ENCODE measurements at regions not wholly inside any gene's neighbourhood (a gene's known extent, or its start where the extent isn't known, plus 50 kb on each side); places are given as distances from the start of the nearest gene placed in this dataset.

DNA sequence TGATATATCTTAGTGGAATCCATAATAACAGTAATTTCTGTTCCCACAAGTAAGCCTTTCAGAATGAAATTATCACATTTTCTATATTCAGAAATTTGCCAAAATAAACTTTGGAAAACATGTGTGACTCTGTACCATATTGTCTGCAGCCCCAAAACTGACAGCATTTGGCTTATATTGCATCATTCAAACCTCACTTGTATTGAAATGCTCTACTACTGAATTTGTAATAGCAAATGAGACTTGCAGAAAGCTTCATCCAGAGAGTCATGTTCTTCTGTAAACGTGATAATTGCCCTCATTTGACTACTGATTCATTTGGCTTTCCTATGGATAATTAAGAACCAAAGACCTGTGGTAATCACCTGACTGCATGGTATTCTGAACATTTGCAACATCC, 1249.5 kb upstream of the CDH18 start:
- intact Hi-C loops (cut with DNase I): no loop called here
- H3K27me3 ChIP-seq: no peaks in the 10 kb centered on the region
- no peaks in the 10 kb centered on the region for H3K9me3 ChIP-seq
- TF ChIP-seq POLR2A (IDR thresholded peaks at IDR 0.05): no peak
- TF ChIP-seq, protein P1, sequence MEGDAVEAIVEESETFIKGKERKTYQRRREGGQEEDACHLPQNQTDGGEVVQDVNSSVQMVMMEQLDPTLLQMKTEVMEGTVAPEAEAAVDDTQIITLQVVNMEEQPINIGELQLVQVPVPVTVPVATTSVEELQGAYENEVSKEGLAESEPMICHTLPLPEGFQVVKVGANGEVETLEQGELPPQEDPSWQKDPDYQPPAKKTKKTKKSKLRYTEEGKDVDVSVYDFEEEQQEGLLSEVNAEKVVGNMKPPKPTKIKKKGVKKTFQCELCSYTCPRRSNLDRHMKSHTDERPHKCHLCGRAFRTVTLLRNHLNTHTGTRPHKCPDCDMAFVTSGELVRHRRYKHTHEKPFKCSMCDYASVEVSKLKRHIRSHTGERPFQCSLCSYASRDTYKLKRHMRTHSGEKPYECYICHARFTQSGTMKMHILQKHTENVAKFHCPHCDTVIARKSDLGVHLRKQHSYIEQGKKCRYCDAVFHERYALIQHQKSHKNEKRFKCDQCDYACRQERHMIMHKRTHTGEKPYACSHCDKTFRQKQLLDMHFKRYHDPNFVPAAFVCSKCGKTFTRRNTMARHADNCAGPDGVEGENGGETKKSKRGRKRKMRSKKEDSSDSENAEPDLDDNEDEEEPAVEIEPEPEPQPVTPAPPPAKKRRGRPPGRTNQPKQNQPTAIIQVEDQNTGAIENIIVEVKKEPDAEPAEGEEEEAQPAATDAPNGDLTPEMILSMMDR (IDR thresholded peaks at IDR 0.05): no peak
- no peak for DNase-seq
- WGBS, 2 donors: 24 to 30% methylated on average over 1 of the region's 1 CpG
- ATAC-seq: no peak
- H3K4me1 ChIP-seq: no peaks in the 10 kb centered on the region
- H3K27ac ChIP-seq: no peak overlapping the region
- H3K4me3 ChIP-seq: no peak overlapping the region
- no peaks in the 10 kb centered on the region for H3K36me3 ChIP-seq (replicated peaks in 1 of 2; ENCODE audit: insufficient read depth in 1 of 2, low read depth in 2 of 2)

- no peak for DNase-seq
- H3K4me3 ChIP-seq: no peak overlapping the region
- H3K4me1 ChIP-seq: no peaks in the 10 kb centered on the region
- H3K9me3 ChIP-seq: no peaks in the 10 kb centered on the region
- ATAC-seq: no peak
- 7 to 13% methylated on average over 2 of the region's 2 CpGs for WGBS, 2 donors
- no peaks in the 10 kb centered on the region for H3K36me3 ChIP-seq (replicated peaks in 1 of 2; ENCODE audit: insufficient read depth in 1 of 2, low read depth in 2 of 2)
- no peak overlapping the region for H3K27ac ChIP-seq
- H3K27me3 ChIP-seq: no peaks in the 10 kb centered on the region
- intact Hi-C loops (cut with DNase I): no loop called here
- TF ChIP-seq, protein P1 (IDR thresholded peaks at IDR 0.05): no peak
- TF ChIP-seq POLR2A (IDR thresholded peaks at IDR 0.05): no peak
Observed at GRCh38 chr5:21236971-21237427, 1249.0 kb upstream of the CDH18 start.

DNA sequence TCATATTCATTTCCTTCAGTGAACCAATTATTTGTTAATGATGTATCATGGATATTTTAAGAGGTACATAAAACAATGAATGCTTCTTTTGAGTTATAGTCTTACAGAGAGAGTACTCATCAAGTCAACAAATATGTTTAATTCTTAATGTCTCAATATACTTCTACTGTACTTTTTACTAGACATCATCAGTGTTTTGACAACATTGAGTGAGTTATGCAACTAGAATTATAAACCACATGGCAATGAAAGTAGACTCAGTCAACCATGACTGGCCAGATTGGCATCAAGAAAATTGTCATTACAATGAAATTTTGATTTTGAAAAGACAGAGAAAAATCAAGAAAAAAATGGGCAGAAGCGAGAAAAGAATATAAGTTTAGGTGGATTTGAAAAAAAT, 1248.1 kb upstream of the CDH18 start:
- DNase-seq: no peak
- H3K4me3 ChIP-seq: no peak overlapping the region
- H3K27me3 ChIP-seq: no peaks in the 10 kb centered on the region
- H3K9me3 ChIP-seq: no peaks in the 10 kb centered on the region
- TF ChIP-seq, protein P1 (IDR thresholded peaks at IDR 0.05): no peak
- no peak for TF ChIP-seq POLR2A (IDR thresholded peaks at IDR 0.05)
- H3K4me1 ChIP-seq: no peaks in the 10 kb centered on the region
- WGBS, 2 donors: 39 to 61% methylated on average over 1 of the region's 1 CpG
- intact Hi-C loops (cut with DNase I): no loop called here
- ATAC-seq: no peak
- H3K27ac ChIP-seq: no peak overlapping the region
- no peaks in the 10 kb centered on the region for H3K36me3 ChIP-seq (replicated peaks in 1 of 2; ENCODE audit: insufficient read depth in 1 of 2, low read depth in 2 of 2)

DNA sequence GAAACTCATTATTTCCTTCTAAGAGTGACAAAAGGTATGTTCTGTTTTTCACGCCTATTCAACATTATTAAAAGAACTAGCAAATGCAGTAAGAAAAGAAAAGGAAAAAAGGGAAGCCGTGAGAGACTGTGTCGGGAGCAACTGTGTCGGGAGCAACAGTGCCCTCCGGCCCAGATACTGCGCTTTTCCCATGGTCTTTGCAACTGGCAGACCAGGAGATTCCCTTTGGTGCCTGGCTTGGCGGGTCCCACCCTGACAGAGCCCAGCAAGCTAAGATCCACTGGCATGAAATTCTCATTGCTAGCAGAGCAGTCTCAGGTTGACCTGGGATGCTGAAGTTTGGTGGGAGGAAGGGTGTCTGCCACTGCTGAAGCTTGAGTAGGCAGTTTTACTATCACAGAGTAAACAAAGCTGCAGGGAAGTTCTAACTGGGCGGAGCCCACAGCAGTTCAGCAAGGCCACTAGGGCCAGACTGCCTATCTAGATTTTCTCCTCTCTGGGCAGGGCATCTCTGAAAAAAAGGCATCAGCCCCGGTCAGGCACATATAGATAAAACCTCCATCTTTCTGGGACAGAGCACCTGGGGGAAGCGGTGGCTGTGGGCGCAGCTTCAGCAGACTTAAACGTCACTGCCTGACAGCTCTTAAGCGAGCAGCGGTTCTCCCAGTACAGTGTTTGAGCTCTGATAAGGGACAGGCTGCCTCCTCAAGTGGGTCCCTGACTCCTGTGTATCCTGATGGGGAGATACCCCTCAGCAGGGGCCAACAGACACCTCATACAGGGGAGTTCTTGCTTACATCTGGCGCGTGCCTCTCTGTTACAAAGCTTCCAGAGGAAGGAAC, 1237.4 kb upstream of the CDH18 start:
- H3K27ac ChIP-seq: no peak overlapping the region
- no peaks in the 10 kb centered on the region for H3K27me3 ChIP-seq
- 73 to 80% methylated on average over 14 to 16 of the region's 16 CpGs for WGBS, 2 donors
- no peaks in the 10 kb centered on the region for H3K36me3 ChIP-seq (replicated peaks in 1 of 2; ENCODE audit: insufficient read depth in 1 of 2, low read depth in 2 of 2)
- intact Hi-C loops (cut with DNase I): no loop called here
- no peak overlapping the region for H3K4me3 ChIP-seq
- H3K4me1 ChIP-seq: no peaks in the 10 kb centered on the region
- TF ChIP-seq, protein P1 (IDR thresholded peaks at IDR 0.05): no peak
- no peak for TF ChIP-seq POLR2A (IDR thresholded peaks at IDR 0.05)
- DNase-seq (no peak), ATAC-seq (no peak)
- H3K9me3 ChIP-seq: no peaks in the 10 kb centered on the region

- Histone ChIP-seq H3K9me3 (no peaks in the 10 kb centered on the region), H3K36me3 (replicated peaks in 1 of 2; ENCODE audit: insufficient read depth in 1 of 2, low read depth in 2 of 2) (no peaks in the 10 kb centered on the region), H3K4me1 (no peaks in the 10 kb centered on the region), H3K27me3 (no peaks in the 10 kb centered on the region), H3K4me3 (no peak overlapping the region), H3K27ac (no peak overlapping the region)
- DNase-seq: no peak
- no peak for ATAC-seq
- WGBS, 2 donors: 59 to 65% methylated on average over 1 of the region's 1 CpG
- no peak for TF ChIP-seq POLR2A (IDR thresholded peaks at IDR 0.05)
- TF ChIP-seq, protein P1 (IDR thresholded peaks at IDR 0.05): no peak
- intact Hi-C loops (cut with DNase I): no loop called here
Observed at GRCh38 chr5:21221616-21222015, 1233.6 kb upstream of the CDH18 start.
